ENCODE measurements at regions not wholly inside any gene's neighbourhood (a gene's known extent, or its start where the extent isn't known, plus 50 kb on each side); places are given as distances from the start of the nearest gene placed in this dataset.

- FAIRE-seq = no peak
- no peak for TF ChIP-seq POLR2A (IDR thresholded peaks at IDR 0.05; ENCODE audit: low read depth, low read length)
- no peak for DNase-seq (ENCODE audit: insufficient read length, low spot score)
Observed at GRCh38 chr13:111857846-111858560, 208.9 kb upstream of the SOX1 start.

- FAIRE-seq (no peak), DNase-seq (ENCODE audit: insufficient read length, low spot score) (no peak)
- TF ChIP-seq POLR2A (IDR thresholded peaks at IDR 0.05; ENCODE audit: low read depth, low read length) = no peak
Observed at GRCh38 chr13:111858571-111858970, 208.4 kb upstream of the SOX1 start.

- DNase-seq (ENCODE audit: insufficient read length, low spot score) (no peak), FAIRE-seq (no peak)
- TF ChIP-seq POLR2A (IDR thresholded peaks at IDR 0.05; ENCODE audit: low read depth, low read length) = no peak
Observed at GRCh38 chr13:111859354-111860230, 207.4 kb upstream of the SOX1 start.

GRCh38 chr13:111860231-111860552, 206.8 kb upstream of the SOX1 start:
- no peak for FAIRE-seq
- DNase-seq (ENCODE audit: insufficient read length, low spot score) = no peak
- TF ChIP-seq POLR2A (IDR thresholded peaks at IDR 0.05; ENCODE audit: low read depth, low read length) = no peak

GRCh38 chr13:111861319-111861718, 205.6 kb upstream of the SOX1 start:
- TF ChIP-seq POLR2A (IDR thresholded peaks at IDR 0.05; ENCODE audit: low read depth, low read length) = no peak
- no peak for FAIRE-seq

GRCh38 chr13:111861766-111862366, 205.1 kb upstream of the SOX1 start:
- DNase-seq (ENCODE audit: insufficient read length, low spot score) (no peak), FAIRE-seq (no peak)
- TF ChIP-seq POLR2A (IDR thresholded peaks at IDR 0.05; ENCODE audit: low read depth, low read length) = no peak

More at GRCh38 chr13:111861319-111861718, 205.6 kb upstream of the SOX1 start:
- DNase-seq (ENCODE audit: insufficient read length, low spot score) = no peak

- TF ChIP-seq POLR2A (IDR thresholded peaks at IDR 0.05; ENCODE audit: low read depth, low read length) = no peak
- no peak for FAIRE-seq
- no peak for DNase-seq (ENCODE audit: insufficient read length, low spot score)
Observed at GRCh38 chr13:111862836-111863815, 203.8 kb upstream of the SOX1 start.

- DNase-seq (ENCODE audit: insufficient read length, low spot score) = no peak
- FAIRE-seq = no peak
- TF ChIP-seq POLR2A (IDR thresholded peaks at IDR 0.05; ENCODE audit: low read depth, low read length) = no peak
Observed at GRCh38 chr13:111864566-111864965, 202.4 kb upstream of the SOX1 start.

DNA sequence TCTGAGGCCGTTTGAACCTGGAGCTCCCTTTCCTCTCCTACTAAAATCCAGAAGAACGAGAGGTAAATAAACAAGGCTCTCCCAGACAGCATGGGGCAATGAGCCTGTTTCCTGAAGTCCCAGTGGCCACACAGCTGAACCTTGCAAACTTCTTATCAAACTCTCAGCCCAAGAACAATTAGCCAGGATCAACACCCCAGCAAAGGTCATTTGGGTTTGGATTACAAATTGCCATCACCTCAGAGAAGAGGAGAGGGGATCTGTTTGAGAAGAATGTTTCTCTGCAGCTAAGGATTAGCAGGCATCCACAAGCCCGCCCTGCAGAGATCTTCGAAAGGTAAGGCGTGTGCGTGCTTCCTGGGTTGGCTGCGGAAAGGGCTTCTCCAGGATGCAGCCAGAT, 201.9 kb upstream of the SOX1 start:
- FAIRE-seq = no peak
- TF ChIP-seq POLR2A (IDR thresholded peaks at IDR 0.05; ENCODE audit: low read depth, low read length) = no peak
- no peak for DNase-seq (ENCODE audit: insufficient read length, low spot score)

DNA sequence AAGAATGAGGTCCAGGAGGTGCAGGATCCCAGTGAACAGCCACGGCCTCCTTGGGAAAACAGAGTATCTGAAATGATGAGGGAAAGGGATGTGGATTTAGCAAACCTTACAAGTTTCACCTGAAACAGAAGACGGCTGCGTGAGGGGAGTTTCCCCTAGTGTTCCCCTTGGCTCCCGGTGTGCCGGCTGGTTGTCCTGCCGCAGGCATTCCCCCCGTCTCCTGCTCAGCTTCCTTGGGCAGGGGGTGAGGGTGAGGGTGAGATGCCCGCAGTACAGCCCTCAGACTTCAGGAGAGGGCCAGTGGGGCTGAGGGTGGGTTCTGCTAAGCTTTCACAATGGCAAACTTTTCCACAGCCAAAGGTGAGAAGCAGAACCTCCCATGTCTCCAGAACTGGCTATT, 201.1 kb upstream of the SOX1 start:
- TF ChIP-seq POLR2A (IDR thresholded peaks at IDR 0.05; ENCODE audit: low read depth, low read length) = no peak
- no peak for DNase-seq (ENCODE audit: insufficient read length, low spot score)
- FAIRE-seq = no peak

GRCh38 chr13:111866731-111867245, 200.2 kb upstream of the SOX1 start:
- TF ChIP-seq POLR2A (IDR thresholded peaks at IDR 0.05; ENCODE audit: low read depth, low read length) = no peak
- no peak for DNase-seq (ENCODE audit: insufficient read length, low spot score)
- FAIRE-seq = no peak

GRCh38 chr13:111867657-111868056, 199.3 kb upstream of the SOX1 start:
- DNase-seq (ENCODE audit: insufficient read length, low spot score) (no peak), FAIRE-seq (no peak)

GRCh38 chr13:111868716-111869115, 198.2 kb upstream of the SOX1 start:
- DNase-seq (ENCODE audit: insufficient read length, low spot score) = no peak
- no peak for FAIRE-seq
- no peak for TF ChIP-seq POLR2A (IDR thresholded peaks at IDR 0.05; ENCODE audit: low read depth, low read length)

More at GRCh38 chr13:111867657-111868056, 199.3 kb upstream of the SOX1 start:
- no peak for TF ChIP-seq POLR2A (IDR thresholded peaks at IDR 0.05; ENCODE audit: low read depth, low read length)

Measured in H54 (cell line).